Mesodermal cell (in vitro differentiated cells): ENCODE measurements at regions not wholly inside any gene's neighbourhood (a gene's known extent, or its start where the extent isn't known, plus 50 kb on each side); places are given as distances from the start of the nearest gene placed in this dataset.

Experiments
- H3K27ac ChIP-seq: 2 replicates; pipeline ENCODE4 v1.7.0; 2013; ENCODE audit warnings: mild to moderate bottlenecking, low read depth, low read length, moderate library complexity; ENCODE audit not compliant: severe bottlenecking
- H3K36me3 ChIP-seq: 2 replicates; pipeline ENCODE4 v1.7.1; 2013; ENCODE audit warnings: mild to moderate bottlenecking, low read length, moderate library complexity; ENCODE audit not compliant: control insufficient read depth, insufficient read depth
- H3K4me1 ChIP-seq: one replicate; pipeline ENCODE4 v1.7.1; 2013; ENCODE audit warnings: mild to moderate bottlenecking, low read length; ENCODE audit not compliant: insufficient read depth, control insufficient read depth, poor library complexity, severe bottlenecking
- H3K4me3 ChIP-seq: 2 replicates; pipeline ENCODE4 v1.7.0; 2013; ENCODE audit warnings: low read length, control low read depth, mild to moderate bottlenecking; ENCODE audit not compliant: insufficient read depth, poor library complexity, severe bottlenecking; ENCODE audit errors: extremely low read depth
- H3K9me3 ChIP-seq: 2 replicates; pipeline ENCODE4 v1.7.1; 2013; ENCODE audit warnings: mild to moderate bottlenecking, low read length, moderate library complexity; ENCODE audit not compliant: control insufficient read depth
- WGBS, 2 experiments: methylation state at CpG; one replicate each; pipeline ENCODE4 v1.1.5; 2013; ENCODE audit warnings: missing lambda C conversion rate in 2 of 2; ENCODE audit not compliant: insufficient coverage in 2 of 2; 5-methylcytosine and 5-hydroxymethylcytosine counted together

DNA sequence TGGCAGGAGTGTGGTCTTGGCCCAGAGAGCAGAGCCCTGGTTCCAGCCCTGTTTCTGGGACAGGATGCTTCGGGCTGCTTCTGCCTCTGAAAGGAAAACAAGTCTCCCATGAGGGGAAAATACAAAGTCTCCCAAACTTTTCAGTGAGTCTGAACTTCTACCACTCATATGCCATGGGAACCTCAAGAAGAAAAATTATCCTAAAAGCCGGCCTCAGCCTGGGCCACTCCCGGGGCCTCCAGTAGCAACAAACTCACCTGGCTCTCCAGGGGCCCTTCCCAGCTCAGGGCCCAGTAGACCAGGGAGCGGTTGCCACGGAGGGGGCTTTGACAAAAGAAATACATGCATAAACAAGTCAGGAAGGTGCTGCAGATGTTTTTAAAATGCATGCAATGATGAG lies 289.2 kb upstream of the HDAC4 start:
- H3K4me1 ChIP-seq = no peaks in the 10 kb centered on the region
- 86 to 92% methylated on average over 2 to 3 of the region's 5 CpGs for WGBS, 2 experiments
- H3K4me3 ChIP-seq = no peak overlapping the region
- H3K36me3 ChIP-seq = no peaks in the 10 kb centered on the region
- H3K27ac ChIP-seq = no peak overlapping the region
- H3K9me3 ChIP-seq = no peaks in the 10 kb centered on the region

DNA sequence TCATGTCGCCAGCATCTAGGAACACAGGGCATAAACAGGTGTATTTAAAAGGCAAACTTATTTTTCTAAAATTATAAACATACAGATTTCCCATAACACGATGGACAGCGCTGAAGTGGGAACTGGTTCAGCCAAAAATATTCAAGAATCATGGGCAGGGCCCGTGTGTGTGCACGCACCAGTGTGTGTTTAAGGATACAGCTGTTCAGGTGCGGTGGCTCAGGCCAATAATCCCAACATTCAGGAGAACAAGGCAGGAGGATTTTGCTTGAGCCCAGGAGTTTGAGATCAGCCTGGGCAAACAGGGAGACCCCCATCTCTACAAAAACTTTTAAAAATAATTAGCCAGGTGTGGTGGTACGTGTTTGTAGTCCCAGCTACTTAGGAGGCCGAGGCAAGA lies 288.6 kb upstream of the HDAC4 start:
- no peaks in the 10 kb centered on the region for H3K9me3 ChIP-seq
- WGBS, 2 experiments = 75 to 81% methylated on average over 5 to 6 of the region's 8 CpGs
- no peaks in the 10 kb centered on the region for H3K4me1 ChIP-seq
- H3K4me3 ChIP-seq = no peak overlapping the region
- no peaks in the 10 kb centered on the region for H3K36me3 ChIP-seq
- H3K27ac ChIP-seq = no peak overlapping the region

GRCh38 chr2:239688840-239689239 lies 288.0 kb upstream of the HDAC4 start:
- Histone ChIP-seq H3K4me1 (no peaks in the 10 kb centered on the region), H3K36me3 (no peaks in the 10 kb centered on the region), H3K27ac (no peak overlapping the region), H3K9me3 (no peaks in the 10 kb centered on the region), H3K4me3 (no peak overlapping the region)
- 84 to 85% methylated on average over 7 of the region's 9 CpGs for WGBS, 2 experiments

DNA sequence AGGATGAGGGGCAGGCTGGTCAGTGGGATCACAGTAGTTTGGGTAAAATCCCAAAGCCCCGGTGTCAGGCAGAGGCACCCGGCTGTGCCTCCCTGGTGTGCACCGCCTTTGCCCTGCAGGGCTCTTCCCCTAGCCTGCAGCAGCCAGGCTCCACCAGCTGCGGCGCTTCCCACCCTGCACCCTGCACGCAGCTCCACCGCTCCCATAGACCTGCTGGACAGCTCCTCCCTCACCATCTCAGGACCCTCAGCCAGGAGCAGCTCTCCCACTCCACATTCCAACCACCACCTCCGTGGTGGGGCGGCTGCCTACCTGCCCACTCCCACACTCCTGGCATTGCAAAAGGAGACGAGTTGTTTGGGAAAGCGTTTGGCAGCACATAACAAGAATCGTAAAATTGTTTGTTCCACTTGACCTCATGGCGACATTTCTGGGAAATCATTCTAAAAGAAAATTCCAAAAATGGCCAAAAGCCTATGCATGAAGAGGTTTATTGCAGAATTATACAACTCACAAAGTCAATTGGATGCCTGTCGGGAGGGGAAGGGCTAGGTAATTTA lies 287.4 kb upstream of the HDAC4 start:
- H3K9me3 ChIP-seq = no peaks in the 10 kb centered on the region
- no peak overlapping the region for H3K27ac ChIP-seq
- 55 to 59% methylated on average over 10 to 14 of the region's 14 CpGs for WGBS, 2 experiments
- no peak overlapping the region for H3K4me3 ChIP-seq
- H3K4me1 ChIP-seq = no peaks in the 10 kb centered on the region
- no peaks in the 10 kb centered on the region for H3K36me3 ChIP-seq

DNA sequence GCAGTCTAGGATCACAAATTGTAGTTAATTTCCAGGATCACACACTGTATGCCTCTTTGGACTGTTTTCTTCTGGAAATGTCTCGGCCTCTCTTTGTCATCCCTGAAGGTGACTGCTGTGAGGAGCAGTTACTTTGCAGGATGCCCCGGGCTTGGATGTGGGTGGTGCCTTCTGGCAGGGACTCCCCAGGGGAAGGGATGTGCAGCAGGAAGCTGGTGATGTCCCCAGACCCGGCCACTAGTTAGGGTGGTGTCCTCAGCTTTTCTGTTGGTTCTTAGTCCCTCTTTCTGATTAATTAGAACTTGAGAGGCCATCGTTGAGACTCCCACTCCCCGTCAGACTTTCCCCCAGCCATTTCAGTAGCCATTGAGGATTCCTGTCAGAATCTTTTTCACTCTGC lies 286.6 kb upstream of the HDAC4 start:
- Histone ChIP-seq H3K9me3 (no peaks in the 10 kb centered on the region), H3K27ac (no peak overlapping the region), H3K36me3 (no peaks in the 10 kb centered on the region), H3K4me1 (no peaks in the 10 kb centered on the region), H3K4me3 (no peak overlapping the region)
- WGBS, 2 experiments = 65 to 88% methylated on average over 3 to 5 of the region's 5 CpGs

DNA sequence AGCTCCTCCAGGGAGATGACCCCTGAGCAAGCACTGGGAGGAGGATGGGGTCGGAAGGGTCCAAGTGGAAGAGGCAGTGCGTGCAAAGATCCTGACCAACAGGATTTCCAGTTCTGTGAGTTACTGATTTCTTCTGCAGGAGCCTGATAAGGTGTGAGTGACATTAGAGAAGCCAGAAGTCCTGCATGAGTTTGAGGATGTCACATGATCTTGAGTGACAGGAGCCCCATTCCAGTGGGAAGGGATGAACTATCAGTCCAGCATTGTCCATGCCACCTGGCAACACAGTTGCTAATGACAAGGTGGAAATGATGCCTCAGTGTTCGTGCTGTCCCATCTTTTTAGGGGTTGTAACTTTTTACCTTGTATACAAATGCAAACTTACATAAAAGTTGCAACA lies 285.1 kb upstream of the HDAC4 start:
- Histone ChIP-seq H3K4me1 (no peaks in the 10 kb centered on the region), H3K36me3 (no peaks in the 10 kb centered on the region), H3K4me3 (no peak overlapping the region), H3K9me3 (no peaks in the 10 kb centered on the region), H3K27ac (no peak overlapping the region)
- WGBS, 2 experiments = 90 to 100% methylated on average over 2 to 3 of the region's 3 CpGs

- H3K9me3 ChIP-seq = no peaks in the 10 kb centered on the region
- no peaks in the 10 kb centered on the region for H3K4me1 ChIP-seq
- H3K36me3 ChIP-seq = no peaks in the 10 kb centered on the region
- no peak overlapping the region for H3K4me3 ChIP-seq
- H3K27ac ChIP-seq = no peak overlapping the region
- 90 to 96% methylated on average over 8 of the region's 8 CpGs for WGBS, 2 experiments
Observed at GRCh38 chr2:239685556-239685955, 284.7 kb upstream of the HDAC4 start.

- 83 to 100% methylated on average over 1 of the region's 4 CpGs for WGBS, 2 experiments
- Histone ChIP-seq H3K4me3 (no peak overlapping the region), H3K4me1 (no peaks in the 10 kb centered on the region), H3K36me3 (no peaks in the 10 kb centered on the region), H3K27ac (no peak overlapping the region), H3K9me3 (no peaks in the 10 kb centered on the region)
Observed at GRCh38 chr2:239684996-239685395, 284.2 kb upstream of the HDAC4 start.

DNA sequence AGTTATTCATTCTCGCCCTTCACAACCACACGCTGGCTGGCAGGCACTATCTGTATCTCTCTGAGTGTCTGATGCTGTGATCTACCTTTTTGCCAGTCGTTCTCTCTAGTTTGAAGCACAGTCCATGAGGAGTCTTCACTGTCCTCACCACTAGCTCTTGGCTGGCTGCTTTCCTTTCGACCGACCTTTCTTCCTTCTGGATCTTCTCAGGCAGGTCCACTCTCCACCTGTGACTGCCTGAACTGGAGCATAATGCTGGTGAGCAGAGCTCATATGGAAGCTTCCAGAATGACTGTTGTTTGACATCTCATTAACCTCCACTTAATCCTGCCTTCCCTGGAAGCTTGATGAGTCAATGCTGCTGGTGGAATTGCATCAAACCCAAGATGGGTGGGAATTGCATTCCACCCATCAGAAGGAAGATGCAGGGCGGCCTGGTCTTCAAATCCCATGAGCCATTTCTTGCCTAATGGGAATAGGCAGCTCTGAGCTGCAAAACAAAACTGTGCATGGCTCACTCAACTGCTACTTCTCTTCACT lies 283.5 kb upstream of the HDAC4 start:
- WGBS, 2 experiments = 80 to 85% methylated on average over 6 of the region's 6 CpGs
- no peaks in the 10 kb centered on the region for H3K4me1 ChIP-seq
- H3K36me3 ChIP-seq = no peaks in the 10 kb centered on the region
- H3K4me3 ChIP-seq = no peak overlapping the region
- no peaks in the 10 kb centered on the region for H3K9me3 ChIP-seq
- H3K27ac ChIP-seq = no peak overlapping the region

- Histone ChIP-seq H3K9me3 (no peaks in the 10 kb centered on the region), H3K4me1 (no peaks in the 10 kb centered on the region), H3K4me3 (no peak overlapping the region), H3K36me3 (no peaks in the 10 kb centered on the region), H3K27ac (no peak overlapping the region)
- WGBS, 2 experiments = 100% methylated on average over 1 of the region's 2 CpGs; no CpG with 5 or more reads in 1 of the 2 experiments
Observed at GRCh38 chr2:239682518-239682917, 281.7 kb upstream of the HDAC4 start.

DNA sequence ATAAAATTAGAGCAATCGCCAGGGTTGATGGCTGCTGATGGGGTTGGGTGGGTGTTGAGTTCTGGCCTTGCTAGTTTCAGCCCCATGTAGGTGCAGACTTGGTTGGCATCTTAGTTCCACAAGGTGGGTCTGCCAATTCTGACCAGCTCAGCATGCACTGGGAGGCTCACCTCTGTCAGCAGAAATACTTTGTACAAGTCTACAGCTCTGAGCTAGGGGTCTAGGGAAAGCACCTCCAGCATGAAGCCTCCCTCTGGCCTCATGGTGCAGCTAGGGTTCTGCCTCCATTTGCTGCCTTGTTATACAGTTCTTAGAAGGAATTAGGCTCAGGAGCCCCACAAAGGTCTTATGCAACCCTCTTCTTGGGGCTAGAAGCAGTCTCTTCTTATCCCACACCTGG lies 278.9 kb upstream of the HDAC4 start:
- no peak overlapping the region for H3K27ac ChIP-seq
- no peaks in the 10 kb centered on the region for H3K36me3 ChIP-seq
- no peaks in the 10 kb centered on the region for H3K9me3 ChIP-seq
- H3K4me3 ChIP-seq = no peak overlapping the region
- WGBS, 2 experiments = 83 to 100% methylated on average over 1 of the region's 1 CpG
- no peaks in the 10 kb centered on the region for H3K4me1 ChIP-seq
